ENCODE measurements at regions not wholly inside any gene's neighbourhood (a gene's known extent, or its start where the extent isn't known, plus 50 kb on each side); places are given as distances from the start of the nearest gene placed in this dataset.

DNA sequence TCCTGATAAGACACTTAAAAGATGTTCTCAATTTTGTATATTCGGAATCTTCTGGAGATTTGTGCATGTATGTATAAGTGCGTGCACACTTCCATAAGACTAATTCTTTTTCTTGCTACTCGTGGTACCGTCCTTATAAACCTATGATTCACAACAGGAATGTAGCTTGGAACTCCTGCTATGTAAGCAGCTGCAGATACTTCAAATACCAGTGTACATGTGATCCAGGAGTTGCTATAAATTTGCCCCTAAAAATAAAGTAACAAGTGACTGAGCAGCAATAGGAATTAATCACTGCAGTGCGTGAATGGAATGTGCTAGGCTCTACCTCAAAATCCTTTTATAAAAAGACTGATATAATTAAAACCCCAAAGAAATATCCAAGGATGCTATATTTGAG, 214.9 kb downstream of the KLF5 start:
- no peak for DNase-seq

- no peak for DNase-seq
Observed at GRCh38 chr13:73273276-73273675, 214.5 kb downstream of the KLF5 start.

- DNase-seq: no peak
Observed at GRCh38 chr13:73272831-73273230, 214.0 kb downstream of the KLF5 start.

DNA sequence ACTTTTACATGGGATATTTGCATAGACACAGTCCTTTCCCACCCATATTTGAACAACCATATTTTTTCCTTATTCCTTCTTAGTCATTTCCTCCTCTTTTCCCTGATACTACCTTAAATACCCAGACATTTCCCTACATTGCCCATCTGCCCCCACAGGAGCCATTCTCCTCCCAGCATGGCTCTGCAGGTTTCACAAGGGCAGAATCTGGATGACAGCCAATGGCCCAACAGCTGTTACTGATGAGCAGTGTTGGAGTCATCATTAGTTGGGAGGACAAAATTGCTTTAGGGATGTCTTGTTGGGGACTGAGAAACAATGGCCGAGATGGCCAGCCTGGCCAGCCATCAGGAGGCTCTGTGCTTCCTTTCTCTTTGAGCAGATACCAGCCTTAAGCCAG, 209.5 kb downstream of the KLF5 start:
- no peak for DNase-seq

- no peak for DNase-seq
Observed at GRCh38 chr13:73266640-73267180, 207.9 kb downstream of the KLF5 start.

DNA sequence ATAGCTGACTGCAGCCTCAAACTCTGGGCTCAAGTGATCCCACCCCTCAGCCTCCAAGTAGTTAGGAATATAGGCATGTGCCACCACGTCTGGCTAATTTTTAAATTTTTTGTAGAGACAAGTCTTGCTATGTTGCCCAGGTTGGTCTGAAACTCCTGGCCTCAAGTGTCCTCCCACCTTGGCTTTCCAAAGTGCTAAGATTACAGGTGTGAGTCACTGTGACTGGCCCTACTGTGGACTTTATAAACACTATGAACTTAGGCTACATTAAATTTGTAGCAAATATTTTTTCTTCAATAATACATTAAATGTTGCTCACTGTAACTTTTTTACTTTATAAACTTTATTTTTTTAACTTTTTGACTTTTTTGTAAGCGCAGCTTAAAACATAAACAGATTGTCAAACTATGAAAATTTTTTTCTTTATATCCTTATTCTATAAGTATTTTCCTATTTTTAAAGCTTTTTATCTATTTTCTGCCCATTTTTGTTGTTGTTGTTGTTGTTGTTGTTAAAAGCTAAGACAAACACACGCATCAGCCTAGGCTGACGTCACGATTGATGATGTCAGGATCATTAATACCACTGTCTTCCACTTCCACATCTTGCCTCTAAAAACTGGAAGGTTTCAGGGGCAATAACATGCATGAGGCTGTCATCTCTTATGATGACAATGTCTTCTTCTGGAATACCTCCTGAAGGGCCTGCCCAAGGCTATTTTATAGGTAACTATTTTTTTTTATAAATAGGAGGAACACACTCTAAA, 204.2 kb downstream of the KLF5 start:
- no peak for DNase-seq

GRCh38 chr13:73261739-73262216, 203.0 kb downstream of the KLF5 start:
- DNase-seq: no peak

- DNase-seq: no peak
Observed at GRCh38 chr13:73259061-73260017, 200.5 kb downstream of the KLF5 start.

DNA sequence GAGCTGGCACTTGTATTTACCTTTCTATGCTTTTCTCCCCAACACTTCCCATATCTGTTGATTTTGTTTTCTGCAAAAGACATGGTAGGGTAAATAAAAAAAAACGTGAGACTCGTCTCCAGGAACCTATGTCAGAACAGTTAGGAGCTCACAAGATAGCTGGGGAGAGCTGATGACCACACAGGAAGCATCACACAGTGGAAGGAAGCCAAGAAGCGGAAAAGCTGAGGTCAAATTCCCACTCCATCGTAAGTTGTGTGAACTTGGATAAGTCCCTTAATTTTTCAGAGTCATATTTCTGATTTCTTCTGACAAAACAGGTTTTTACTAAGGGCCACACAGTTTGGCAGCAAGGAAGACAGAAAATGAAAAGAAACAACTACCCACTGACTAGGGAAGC, 199.6 kb downstream of the KLF5 start:
- no peak for DNase-seq

DNA sequence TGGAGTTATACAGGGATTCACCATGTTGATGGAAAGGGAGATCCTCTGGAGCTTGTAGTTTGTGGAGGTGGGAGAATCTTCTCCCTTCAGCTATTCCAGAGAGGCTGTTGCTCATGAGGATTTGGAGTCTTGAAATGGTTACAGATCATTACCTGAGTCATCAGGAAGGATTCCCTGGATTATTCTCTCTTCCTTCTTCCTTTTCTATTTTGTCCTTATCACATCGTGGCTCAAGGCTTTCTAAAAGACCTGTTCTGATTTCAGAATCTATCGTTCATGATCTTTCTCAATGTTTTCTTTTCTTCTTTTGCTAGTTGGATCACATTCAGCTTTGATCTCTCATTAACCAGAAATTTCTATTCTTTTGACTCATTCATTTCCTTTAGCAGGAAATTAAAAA, 196.0 kb downstream of the KLF5 start:
- DNase-seq: no peak

DNA sequence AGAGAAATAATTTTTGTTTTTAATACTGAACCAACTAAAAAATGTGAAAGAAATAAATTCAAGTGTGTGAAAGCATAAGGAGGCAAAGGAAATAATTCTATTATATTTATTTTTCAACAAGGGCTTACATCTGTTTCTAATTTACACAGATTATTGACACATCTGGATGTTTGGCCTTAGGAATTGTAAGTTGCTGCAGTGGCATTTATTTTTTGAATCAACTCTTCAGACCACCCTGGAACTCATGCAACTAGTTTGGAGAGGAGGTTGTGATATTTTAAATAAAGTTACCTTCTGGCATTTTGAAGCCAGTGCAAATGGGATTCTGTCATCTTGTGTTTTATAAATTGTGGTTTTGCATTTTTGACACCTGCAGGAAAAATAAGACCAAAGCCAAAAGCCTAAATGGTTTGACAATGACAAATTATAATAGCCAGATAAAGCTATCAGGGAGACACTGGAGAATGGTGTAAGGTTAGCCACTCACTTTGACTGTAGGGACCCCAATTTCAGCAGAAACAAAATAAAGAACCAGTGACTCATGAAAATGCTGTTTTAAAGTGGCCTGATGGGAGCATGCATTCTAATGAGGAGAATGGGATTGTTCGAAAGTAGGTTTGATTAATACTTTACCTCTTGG, 192.9 kb downstream of the KLF5 start:
- no peak for DNase-seq

DNA sequence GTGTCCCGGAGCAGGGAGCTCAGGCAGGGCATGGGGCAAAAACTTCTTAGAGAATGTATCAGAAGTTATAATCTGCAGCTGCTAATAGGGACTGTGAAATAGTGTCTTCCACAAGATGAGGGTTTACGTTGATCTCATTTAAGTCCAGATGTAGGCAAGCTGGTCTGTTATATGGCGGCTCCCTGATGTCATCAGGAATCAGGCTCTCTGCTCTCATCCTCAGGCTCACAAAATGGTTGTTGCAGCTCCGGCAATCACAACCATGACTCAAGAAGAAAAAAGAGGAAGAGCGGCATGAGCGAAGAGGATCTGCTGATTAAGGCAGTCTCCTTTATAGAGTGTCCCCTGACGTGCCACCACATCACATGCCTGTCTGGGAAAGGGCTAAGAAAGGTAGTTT, 191.3 kb downstream of the KLF5 start:
- no peak for DNase-seq

GRCh38 chr13:73248711-73249580, 190.1 kb downstream of the KLF5 start:
- no peak for DNase-seq

DNA sequence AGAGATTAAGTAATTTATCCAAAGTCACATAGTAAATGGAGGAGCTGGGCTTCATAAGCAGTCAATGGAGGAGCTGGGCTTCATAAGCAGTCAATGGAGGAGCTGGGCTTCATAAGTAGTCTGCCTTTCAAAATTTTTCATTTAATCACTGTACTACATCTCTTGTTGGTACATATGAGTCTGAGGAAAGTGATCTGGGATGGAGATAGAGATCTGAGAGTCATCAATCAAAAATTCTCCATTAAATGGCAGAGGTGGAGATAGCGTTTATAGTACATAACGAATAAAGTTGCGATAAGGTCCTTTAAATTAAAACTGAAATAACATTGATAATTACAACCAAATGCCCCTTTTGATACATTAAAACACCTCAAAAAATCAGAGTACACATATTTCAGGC, 189.3 kb downstream of the KLF5 start:
- no peak for DNase-seq

- DNase-seq: no peak
Observed at GRCh38 chr13:73245246-73245645, 186.4 kb downstream of the KLF5 start.

GRCh38 chr13:73244467-73244866, 185.7 kb downstream of the KLF5 start:
- no peak for DNase-seq

DNA sequence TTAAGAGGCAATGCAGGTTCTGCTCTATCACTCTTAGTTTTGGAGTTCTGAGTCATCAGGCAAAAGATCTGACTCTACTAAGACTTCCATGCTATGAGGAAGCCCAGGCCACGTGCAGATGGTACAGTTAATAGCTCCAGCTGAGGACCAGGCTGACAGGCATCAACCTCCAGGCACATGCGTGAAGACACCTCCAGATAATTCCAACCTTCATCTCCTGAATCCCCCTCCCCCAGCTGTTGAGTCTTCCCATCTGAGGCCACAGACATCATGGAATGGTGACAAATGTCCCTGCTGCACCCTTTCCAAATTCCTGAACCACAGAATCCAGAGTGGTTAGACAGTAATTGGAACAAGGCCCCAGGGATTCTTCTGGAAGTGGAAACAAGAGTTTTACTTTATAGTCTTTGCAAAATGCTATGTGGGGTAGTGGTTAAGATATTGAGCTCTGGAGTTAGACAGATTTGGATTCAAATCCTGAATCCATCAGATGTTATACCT, 183.8 kb downstream of the KLF5 start:
- no peak for DNase-seq

DNA sequence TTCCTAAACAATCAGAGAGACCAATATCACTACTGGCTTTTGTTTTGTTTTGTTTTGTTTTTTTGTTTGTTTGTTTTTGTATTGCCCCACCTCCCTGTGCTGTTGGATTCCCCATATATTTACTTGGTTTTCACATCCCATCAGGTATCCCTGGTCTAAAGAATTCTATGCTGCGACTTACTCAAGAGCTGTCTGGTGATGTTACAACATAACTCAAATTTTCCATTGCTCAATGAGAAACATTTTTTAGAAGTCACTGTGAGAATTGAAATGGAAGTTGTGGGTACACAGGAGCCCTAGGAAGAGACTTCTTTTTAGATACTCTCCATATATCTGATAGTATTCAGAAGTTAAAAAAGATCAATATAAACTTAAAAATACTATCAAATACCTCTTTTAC, 181.4 kb downstream of the KLF5 start:
- DNase-seq: no peak

DNA sequence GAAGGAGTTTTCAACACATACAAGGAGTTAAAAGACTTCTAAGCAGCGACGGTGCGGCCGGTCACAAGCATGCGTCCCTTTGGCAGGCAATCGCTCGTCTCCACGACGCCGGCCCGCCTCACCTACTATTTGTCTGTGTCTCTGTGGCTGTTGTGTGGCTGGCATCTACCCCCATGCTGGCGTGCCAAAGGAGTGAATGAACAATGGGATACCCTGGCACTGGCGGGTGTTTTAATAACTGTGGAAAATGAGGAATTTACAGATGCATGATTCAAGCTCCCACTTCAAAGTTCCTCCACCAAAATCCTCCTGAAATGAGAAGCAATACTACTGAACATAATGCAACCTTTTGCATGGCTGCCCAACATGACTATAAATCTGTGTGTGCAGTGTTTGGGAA, 176.6 kb downstream of the KLF5 start:
- DNase-seq: no peak

- no peak for DNase-seq
Observed at GRCh38 chr13:73231471-73231870, 172.7 kb downstream of the KLF5 start.

GRCh38 chr13:73230716-73231115, 171.9 kb downstream of the KLF5 start:
- DNase-seq: no peak

DNA sequence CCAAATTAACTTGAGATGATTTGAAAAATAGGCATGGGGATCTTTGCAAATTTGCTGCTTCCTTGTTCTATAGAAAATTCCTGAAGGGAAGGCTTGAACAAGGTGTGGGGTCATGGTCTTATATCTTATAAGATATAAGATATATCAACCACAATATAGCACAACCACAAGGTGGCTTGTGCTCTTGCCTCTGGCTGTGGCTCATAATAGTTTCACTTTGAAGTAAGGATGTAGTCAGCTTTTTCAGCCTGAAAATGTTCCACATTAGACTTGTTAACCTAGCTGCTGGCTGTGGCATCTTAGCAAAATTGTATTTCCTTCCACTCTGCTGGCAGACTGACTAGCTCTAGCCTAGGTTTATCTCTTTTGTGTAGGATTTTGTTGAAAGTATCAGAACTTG, 169.7 kb downstream of the KLF5 start:
- no peak for DNase-seq
